ENCODE measurements at regions not wholly inside any gene's neighbourhood (a gene's known extent, or its start where the extent isn't known, plus 50 kb on each side); places are given as distances from the start of the nearest gene placed in this dataset.
"Not testable (repeated sequence)": the region's sequence is repeated elsewhere in the genome, so short reads cannot be mapped to it uniquely, and the experiment has no call there.

GRCh38 chr5:124504081-124504916 is 242.1 kb downstream of the ZNF608 start:
- no peak for DNase-seq

GRCh38 chr5:124502551-124502950 is 243.9 kb downstream of the ZNF608 start:
- DNase-seq, result no peak

- DNase-seq, result not testable (repeated sequence)
Measured at GRCh38 chr5:124499818-124500217, 246.6 kb downstream of the ZNF608 start.

GRCh38 chr5:124496968-124497367 is 249.5 kb downstream of the ZNF608 start:
- DNase-seq, result not testable (repeated sequence)

GRCh38 chr5:124494540-124495116 is 251.8 kb downstream of the ZNF608 start:
- DNase-seq, result peak in 1 of 3 experiments; percentile 21

- DNase-seq, result no peak
Measured at GRCh38 chr5:124492444-124493224, 253.8 kb downstream of the ZNF608 start.

GRCh38 chr5:124490315-124490714 is 256.1 kb downstream of the ZNF608 start:
- DNase-seq, result not testable (repeated sequence)

- peak in 2 of 3 experiments; percentile 15 to 57 for DNase-seq
Measured at GRCh38 chr5:124481419-124481818, 265.0 kb downstream of the ZNF608 start.

GRCh38 chr5:124480964-124481363 is 265.5 kb downstream of the ZNF608 start:
- peak in 1 of 3 experiments; percentile 30 for DNase-seq

- no peak for DNase-seq
Measured at GRCh38 chr5:124480022-124480421, 266.4 kb downstream of the ZNF608 start.

- no peak for DNase-seq
Measured at GRCh38 chr5:124478264-124478663, 268.2 kb downstream of the ZNF608 start.

- no peak for DNase-seq
Measured at GRCh38 chr5:124477577-124477976, 268.9 kb downstream of the ZNF608 start.

GRCh38 chr5:124477062-124477461 is 269.4 kb downstream of the ZNF608 start:
- no peak for DNase-seq

GRCh38 chr5:124474528-124475215 is 271.8 kb downstream of the ZNF608 start:
- DNase-seq, result no peak

- DNase-seq, result no peak
Measured at GRCh38 chr5:124468671-124469411, 277.6 kb downstream of the ZNF608 start.

GRCh38 chr5:124467745-124468144 is 278.7 kb downstream of the ZNF608 start:
- DNase-seq, result no peak

- no peak for DNase-seq
Measured at GRCh38 chr5:124466011-124466410, 280.4 kb downstream of the ZNF608 start.

- no peak for DNase-seq
Measured at GRCh38 chr5:124463851-124464250, 282.6 kb downstream of the ZNF608 start.

- peak in 1 of 3 experiments; percentile 25 for DNase-seq
Measured at GRCh38 chr5:124462751-124463150, 283.7 kb downstream of the ZNF608 start.

GRCh38 chr5:124461941-124462340 is 284.5 kb downstream of the ZNF608 start:
- DNase-seq, result peak; percentile 47 to 86 (median 61)

- peak in 1 of 3 experiments; percentile 36 for DNase-seq
Measured at GRCh38 chr5:124461157-124461556, 285.3 kb downstream of the ZNF608 start.

GRCh38 chr5:124460642-124461041 is 285.8 kb downstream of the ZNF608 start:
- DNase-seq, result peak in 1 of 3 experiments; percentile 15
